NB4 (cell line): ENCODE measurements at regions not wholly inside any gene's neighbourhood (a gene's known extent, or its start where the extent isn't known, plus 50 kb on each side); places are given as distances from the start of the nearest gene placed in this dataset.

Source experiments
- DNase-seq: peaks from one replicate; pipeline ENCODE4 v3.0.0; 2010; ENCODE audit warnings: low read depth
- H3K4me3 ChIP-seq: one replicate; pipeline ENCODE4 v1.5.1; 2011; ENCODE audit warnings: mild to moderate bottlenecking, low read depth, low read length, moderate library complexity
- MYC ChIP-seq: IDR thresholded peaks from 2 replicates; pipeline ENCODE4 v1.6.1; 2011; ENCODE audit warnings: low read depth, low read length
- POLR2A ChIP-seq: IDR thresholded peaks from 2 replicates; pipeline ENCODE4 v1.6.1; 2011; ENCODE audit warnings: mild to moderate bottlenecking; ENCODE audit not compliant: insufficient read length; ENCODE audit errors: extremely low read depth
- TF ChIP-seq, protein P1 (sequence below): IDR thresholded peaks from one replicate; pipeline ENCODE4 v1.5.1; 2012; ENCODE audit warnings: low read depth, low read length
- TF ChIP-seq, protein P2 (sequence below): IDR thresholded peaks from 2 replicates; pipeline ENCODE4 v1.6.1; 2011; ENCODE audit warnings: low read depth, low read length

DNA sequence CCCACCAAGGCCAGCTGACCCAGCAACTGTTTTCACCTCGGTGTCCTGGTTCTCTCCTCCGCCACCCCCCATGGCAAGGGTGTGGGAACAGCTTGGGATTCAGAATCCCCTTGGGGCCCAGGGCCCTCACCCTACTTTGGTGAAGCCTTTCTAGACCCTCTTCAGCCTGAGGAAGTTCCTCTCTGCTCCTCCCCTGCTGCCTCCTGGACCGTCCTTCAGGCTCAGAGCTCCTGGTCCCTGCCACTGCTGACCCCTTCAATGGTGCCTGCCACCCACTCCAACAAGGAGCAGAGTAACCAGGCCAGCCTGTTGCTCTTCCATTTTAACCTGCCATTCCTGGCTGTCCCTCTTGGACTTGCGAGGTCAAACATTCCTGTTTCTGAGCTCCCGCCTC is 72.0 kb upstream of the SMNDC1 start:
- DNase-seq, result no peak
- H3K4me3 ChIP-seq, result no peak overlapping the region
- TF ChIP-seq, protein P1, sequence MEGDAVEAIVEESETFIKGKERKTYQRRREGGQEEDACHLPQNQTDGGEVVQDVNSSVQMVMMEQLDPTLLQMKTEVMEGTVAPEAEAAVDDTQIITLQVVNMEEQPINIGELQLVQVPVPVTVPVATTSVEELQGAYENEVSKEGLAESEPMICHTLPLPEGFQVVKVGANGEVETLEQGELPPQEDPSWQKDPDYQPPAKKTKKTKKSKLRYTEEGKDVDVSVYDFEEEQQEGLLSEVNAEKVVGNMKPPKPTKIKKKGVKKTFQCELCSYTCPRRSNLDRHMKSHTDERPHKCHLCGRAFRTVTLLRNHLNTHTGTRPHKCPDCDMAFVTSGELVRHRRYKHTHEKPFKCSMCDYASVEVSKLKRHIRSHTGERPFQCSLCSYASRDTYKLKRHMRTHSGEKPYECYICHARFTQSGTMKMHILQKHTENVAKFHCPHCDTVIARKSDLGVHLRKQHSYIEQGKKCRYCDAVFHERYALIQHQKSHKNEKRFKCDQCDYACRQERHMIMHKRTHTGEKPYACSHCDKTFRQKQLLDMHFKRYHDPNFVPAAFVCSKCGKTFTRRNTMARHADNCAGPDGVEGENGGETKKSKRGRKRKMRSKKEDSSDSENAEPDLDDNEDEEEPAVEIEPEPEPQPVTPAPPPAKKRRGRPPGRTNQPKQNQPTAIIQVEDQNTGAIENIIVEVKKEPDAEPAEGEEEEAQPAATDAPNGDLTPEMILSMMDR, result no peak

DNA sequence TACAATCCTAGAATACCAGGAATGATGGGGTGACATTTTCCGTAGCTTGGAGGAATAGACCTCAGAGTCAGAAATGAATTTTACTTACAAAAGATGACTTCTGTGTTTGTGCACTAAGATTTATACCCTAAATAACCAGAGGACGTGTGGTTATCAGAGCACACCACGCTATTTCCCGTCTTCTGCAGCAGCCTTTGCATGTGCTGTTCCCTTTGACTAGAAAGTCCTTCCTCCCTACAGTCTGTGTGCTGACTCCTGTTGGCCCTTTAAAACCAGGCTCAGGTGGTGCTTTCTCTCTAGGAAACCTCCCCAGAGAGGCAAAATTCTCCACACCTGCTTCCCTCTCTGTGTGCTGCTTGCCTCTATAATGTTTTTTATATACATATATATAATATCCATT is 73.3 kb upstream of the SMNDC1 start:
- H3K4me3 ChIP-seq, result no peak overlapping the region
- DNase-seq, result no peak
- TF ChIP-seq POLR2A, result no peak
- TF ChIP-seq, protein P1, result no peak
- TF ChIP-seq MYC, result no peak
- TF ChIP-seq, protein P2, sequence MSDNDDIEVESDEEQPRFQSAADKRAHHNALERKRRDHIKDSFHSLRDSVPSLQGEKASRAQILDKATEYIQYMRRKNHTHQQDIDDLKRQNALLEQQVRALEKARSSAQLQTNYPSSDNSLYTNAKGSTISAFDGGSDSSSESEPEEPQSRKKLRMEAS, result no peak

DNA sequence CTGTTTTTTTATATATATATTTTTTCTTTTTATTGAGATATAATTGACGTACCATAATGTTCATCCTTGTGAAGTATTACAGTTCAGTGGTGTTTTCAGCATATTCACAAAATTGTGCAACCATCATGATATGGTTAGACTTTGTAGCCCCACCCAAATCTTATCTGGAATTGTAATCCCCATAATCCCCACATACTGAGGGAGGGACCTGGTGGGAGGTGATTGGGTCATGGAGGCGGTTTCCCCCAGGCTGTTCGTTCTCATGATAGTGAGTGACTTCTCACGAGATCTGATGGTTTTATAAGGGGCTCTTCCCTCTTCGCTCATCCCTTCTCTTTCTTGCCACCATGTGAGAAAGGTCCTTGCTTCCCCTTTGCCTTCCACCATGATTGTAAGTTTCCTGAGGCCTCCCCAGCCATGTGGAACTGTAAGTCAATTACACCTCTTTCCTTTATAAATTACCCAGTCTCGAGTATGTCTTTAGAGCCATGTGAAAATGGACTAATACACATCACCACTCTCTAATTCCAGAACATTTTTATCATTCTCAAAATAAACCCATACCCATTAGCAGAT is 73.9 kb upstream of the SMNDC1 start:
- no peak for TF ChIP-seq POLR2A
- TF ChIP-seq MYC, result no peak
- TF ChIP-seq, protein P1, result no peak
- TF ChIP-seq, protein P2, result no peak
- no peak overlapping the region for H3K4me3 ChIP-seq
- no peak for DNase-seq

DNA sequence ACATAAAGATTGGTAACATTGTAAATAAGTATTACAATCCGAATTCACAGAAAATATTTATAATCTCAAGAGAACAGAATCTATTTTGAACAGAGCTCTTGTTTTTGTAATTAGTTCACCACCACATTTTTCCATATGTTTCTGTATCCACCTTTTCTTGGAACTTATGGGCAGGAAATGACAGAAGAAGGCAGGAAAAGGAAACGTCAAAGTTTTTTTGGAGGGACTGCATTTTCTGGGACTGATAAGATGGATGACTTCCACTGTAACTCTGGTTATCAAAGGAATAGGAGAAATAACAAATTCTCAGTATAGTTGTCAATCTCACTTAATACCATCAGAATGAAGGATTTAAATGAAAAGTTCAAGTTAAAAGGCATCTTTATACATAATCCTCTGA is 75.1 kb upstream of the SMNDC1 start:
- TF ChIP-seq POLR2A (no peak), MYC (no peak)
- TF ChIP-seq, protein P2, result no peak
- TF ChIP-seq, protein P1, result no peak
- no peak overlapping the region for H3K4me3 ChIP-seq
- no peak for DNase-seq

DNA sequence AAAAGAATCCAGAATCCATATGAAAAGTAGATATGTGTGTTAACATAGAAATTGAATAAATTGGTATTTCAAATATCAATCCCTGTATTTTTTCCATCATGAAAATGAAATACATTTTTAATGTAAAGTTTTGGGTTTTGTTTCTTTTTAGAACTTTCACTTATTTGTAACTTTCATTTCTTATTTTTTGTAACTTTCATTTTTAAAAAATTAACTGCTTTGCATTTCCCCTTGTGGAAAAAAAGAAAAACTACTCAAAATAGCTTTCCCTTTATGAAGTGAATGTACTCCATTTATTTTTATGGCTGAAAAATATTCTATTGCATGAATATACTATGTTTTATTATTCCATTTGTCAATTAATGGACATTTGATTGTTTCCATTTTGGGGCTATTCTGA is 75.6 kb upstream of the SMNDC1 start:
- TF ChIP-seq, protein P1, result no peak
- TF ChIP-seq, protein P2, result no peak
- H3K4me3 ChIP-seq, result no peak overlapping the region
- no peak for DNase-seq

DNA sequence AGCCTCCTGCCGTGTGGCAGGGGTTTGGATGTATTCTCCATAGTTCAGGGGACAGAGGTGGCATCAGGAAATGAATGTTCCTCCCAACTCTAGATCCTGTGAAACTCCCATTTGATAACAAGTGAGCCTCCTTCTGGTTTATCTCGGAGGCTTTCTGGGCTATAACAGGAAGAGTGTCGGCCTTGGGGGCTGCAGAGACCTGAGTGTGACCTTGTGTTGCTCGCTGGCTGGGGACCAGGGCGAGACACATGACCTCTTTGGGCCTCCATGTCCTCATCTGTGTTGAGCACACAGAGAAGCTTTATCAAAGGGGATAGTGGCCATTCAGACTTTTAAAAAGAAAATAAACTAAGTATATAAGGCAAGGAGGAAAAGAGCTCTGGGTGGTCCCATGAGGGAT is 78.0 kb upstream of the SMNDC1 start:
- H3K4me3 ChIP-seq, result no peak overlapping the region
- TF ChIP-seq, protein P2, result no peak
- TF ChIP-seq, protein P1, result no peak
- no peak for DNase-seq
